MM.1S (cell line): ENCODE measurements at regions not wholly inside any gene's neighbourhood (a gene's known extent, or its start where the extent isn't known, plus 50 kb on each side); places are given as distances from the start of the nearest gene placed in this dataset.

Experiments used
- CTCF ChIP-seq: fragments of 300-600 bp; sonication (generic); IDR thresholded peaks from 2 replicates; pipeline ENCODE4 v1.5.1; 2016; ENCODE audit warnings: antibody characterized with exemption, low read length, mixed read lengths
- EZH2 ChIP-seq: fragments of 300-600 bp; sonication (generic); optimal IDR thresholded peaks from 2 replicates; pipeline ENCODE3; 2017; ENCODE audit warnings: low read depth, mild to moderate bottlenecking, antibody characterized with exemption, low read length, mixed read lengths
- EZH2phosphoT487 ChIP-seq: fragments of 300-600 bp; sonication (generic); IDR thresholded peaks from 2 replicates; pipeline ENCODE4 v1.6.1; 2018; ENCODE audit warnings: antibody characterized with exemption, low read length

GRCh38 chr19:5393088-5393487 is 52.5 kb upstream of the PTPRS start:
- TF ChIP-seq CTCF (no peak), EZH2 (no peak), EZH2phosphoT487 (no peak)
